ENCODE measurements at regions not wholly inside any gene's neighbourhood (a gene's known extent, or its start where the extent isn't known, plus 50 kb on each side); places are given as distances from the start of the nearest gene placed in this dataset.

DNA sequence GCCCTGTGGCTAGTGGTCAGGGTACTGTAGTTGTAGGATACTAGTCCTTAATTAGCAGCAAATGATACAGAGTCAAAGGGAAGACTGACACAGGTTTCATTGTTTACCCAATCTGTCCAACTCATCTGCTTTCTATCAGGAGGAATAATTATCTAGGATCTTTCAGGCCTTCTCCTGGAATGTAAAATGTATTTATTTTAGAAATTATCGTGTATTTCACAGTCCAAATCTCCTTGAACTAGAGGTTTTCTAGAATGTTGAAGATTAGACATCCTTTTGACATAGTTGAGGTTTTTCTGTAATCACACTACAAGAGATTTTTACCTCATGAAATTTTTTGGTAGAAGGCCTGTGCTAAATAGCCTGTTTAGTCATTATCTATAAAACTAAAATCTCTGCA is 1694.8 kb upstream of the PCDH20 start:
- DNase-seq (ENCODE audit: low read depth in 3 of 3) = no peak

DNA sequence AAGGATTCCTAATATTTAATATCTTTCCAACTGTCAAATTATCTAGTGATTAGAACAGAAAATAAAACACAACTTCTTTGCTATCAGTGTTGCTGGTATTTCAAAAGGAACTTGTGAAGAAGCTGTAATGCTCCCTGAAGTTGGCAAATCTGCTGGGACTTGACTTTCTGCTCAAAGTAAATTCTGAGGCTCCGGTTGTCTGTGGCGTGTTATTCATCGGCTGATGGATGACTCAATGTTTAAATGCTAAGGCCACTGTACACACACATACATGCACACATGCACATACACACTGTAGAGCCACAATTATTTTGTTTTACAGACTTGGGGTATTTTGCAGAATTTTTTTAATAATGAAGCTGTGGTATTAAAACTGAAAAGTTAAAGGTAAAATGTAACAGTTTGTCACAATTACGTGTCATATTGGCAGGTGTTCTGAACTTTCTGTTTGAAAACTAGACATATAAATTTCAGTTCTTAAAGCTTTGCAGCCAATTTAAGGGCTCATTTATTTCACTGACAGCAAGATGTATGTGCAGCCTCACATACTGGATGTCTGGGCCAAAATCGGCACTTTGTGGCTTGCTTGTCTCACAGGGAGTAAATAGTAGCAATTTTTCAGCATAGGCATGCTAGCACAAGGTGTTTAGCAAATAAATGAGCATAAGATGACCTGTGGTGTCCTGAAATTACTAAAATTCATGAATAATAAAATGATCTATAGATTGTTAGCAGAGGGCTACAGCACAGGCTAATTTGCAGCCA is 1691.7 kb upstream of the PCDH20 start:
- no peak for DNase-seq (ENCODE audit: low read depth in 3 of 3)

DNA sequence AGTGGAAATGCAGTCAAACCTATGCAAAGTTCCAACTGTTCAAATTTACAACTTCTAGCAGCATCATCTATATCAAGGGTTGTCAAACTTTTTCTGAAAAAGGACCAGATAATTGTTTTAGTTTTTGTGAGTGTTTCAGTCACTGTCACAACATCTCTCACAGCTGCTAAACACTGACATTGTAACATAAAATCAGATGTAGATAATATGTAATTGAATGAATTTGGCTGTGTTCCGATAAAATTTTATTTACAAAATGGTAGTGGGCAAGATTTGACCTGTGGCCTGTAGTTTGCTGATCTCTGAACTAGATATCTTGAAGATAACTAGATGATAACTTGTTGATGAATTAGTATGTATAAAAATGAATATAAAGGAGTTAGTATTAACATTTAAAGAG is 1679.1 kb upstream of the PCDH20 start:
- DNase-seq (ENCODE audit: low read depth in 3 of 3) = no peak

DNA sequence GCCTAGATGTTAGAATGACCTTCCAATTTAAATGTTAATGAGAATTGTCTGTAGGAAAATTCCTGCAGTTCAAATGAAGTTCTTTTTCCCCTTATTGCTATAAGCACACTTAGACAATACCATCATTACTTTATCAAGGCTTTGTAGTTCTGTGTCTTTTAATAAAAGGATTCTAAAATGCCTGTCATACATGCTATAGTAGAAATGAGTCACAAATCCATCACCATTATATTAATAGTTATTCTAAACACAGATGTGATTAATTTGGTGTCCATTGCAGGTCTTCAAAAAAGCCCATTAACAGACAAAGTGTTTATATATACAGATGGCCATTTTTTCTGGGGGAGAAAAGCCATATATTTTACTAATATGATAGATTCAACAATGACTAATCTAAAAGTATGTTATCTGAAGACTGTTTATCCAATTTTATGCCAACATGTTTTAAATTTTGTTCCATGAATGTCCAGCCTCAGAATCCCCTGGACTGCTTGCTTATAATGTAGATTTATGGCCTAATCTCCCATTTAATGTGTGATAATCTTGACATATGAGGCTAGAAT is 1678.3 kb upstream of the PCDH20 start:
- no peak for DNase-seq (ENCODE audit: low read depth in 3 of 3)

DNA sequence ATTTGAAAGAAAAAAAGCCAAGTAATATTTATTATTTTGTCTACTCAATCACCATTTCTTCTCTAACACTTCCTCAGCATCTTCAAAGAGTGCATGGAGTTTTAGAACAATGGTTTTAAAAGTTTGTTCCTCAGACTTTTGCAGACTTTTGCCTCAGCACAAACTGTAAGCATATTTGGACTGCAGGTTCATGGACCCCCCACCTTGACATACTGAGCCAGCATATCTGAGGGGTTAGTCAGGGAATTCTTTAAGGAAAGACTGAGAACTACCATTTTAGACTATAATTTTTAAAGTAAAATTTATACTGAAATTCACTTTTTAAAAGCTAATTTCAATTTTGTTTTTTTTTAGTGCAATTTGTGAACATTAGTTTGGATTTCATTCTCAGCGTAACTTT is 1676.8 kb upstream of the PCDH20 start:
- DNase-seq (ENCODE audit: low read depth in 3 of 3) = no peak

DNA sequence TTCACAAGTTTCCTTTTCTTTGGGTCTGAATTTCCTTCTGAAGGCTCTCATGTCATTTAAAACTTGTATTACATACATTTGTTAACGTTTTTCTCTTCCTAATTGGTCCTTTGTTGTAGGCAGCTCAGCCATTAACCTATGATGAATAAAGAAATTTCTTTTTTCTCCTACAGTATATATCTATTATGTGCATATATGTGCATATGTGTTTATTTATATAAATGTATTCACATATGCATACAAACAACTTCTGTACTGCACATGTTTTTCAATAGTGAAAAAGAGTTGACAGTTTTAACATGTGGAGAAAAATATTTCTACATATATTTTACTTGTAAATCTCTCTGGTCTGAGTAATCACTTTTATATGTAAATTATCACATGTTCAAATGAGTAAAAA is 1674.9 kb upstream of the PCDH20 start:
- no peak for DNase-seq (ENCODE audit: low read depth in 3 of 3)

- no peak for DNase-seq (ENCODE audit: low read depth in 3 of 3)
Measured at GRCh38 chr13:63088226-63088625, 1672.6 kb upstream of the PCDH20 start.

DNA sequence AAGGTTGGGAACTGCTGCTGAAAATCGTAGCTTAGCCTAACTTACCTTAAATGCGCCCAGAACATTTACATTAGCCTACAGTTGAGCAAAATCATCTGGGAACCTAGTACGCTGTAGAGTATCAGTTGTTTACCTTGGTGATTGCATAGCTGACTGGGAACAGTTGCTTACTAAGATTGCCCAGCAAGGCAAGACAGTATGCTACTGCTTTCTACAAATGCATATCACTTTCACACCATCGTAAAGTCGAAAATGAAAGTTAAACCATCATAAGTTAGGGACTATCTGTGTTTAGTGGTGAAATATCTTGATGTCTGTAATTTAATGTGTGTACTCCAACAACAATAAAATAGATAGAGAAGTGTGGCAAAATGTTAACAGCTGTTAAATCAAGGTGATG is 1670.6 kb upstream of the PCDH20 start:
- DNase-seq (ENCODE audit: low read depth in 3 of 3) = no peak

- DNase-seq (ENCODE audit: low read depth in 3 of 3) = no peak
Measured at GRCh38 chr13:63085851-63086250, 1670.2 kb upstream of the PCDH20 start.

- DNase-seq (ENCODE audit: low read depth in 3 of 3) = no peak
Measured at GRCh38 chr13:63081400-63082014, 1665.9 kb upstream of the PCDH20 start.

DNA sequence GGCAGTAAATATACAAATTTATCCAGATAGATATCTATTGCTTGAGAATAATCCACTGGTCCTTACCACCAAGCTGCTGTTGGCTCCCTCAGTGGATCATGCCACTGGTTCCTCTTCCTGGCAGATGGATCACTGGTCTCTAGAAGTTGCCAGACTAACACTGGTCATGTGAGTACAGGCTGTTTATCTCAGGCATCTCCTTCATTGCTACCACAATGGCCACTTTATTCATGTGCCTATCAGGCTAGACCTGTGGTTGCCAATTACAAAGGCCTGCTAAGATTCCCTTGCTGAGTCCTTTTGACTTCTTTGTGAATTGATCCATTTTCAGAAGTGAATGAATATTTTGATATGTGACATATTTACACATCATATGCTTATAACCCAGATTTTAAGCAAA is 1659.5 kb upstream of the PCDH20 start:
- no peak for DNase-seq (ENCODE audit: low read depth in 3 of 3)

DNA sequence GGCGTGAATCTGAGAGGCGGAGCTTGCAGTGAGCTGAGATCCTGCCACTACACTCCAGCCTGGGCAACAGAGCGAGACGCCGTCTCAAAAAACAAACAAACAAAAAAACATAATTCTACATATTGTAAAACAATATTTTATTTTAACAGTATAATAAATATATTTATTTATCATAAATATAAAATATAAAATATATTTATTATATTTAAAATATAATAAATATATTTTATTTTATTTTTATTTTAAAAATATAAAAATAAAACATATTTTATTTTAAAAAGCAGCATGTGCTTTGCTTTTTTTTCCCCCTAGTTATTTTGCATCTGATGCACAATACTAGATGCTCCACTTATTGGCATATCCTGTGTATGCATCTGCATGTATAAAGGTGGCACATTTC is 1634.6 kb upstream of the PCDH20 start:
- DNase-seq (ENCODE audit: low read depth in 3 of 3) = no peak

GRCh38 chr13:63048653-63049052 is 1633.0 kb upstream of the PCDH20 start:
- DNase-seq (ENCODE audit: low read depth in 3 of 3) = no peak

GRCh38 chr13:63044589-63045313 is 1629.1 kb upstream of the PCDH20 start:
- DNase-seq (ENCODE audit: low read depth in 3 of 3) = no peak

GRCh38 chr13:63042686-63043085 is 1627.0 kb upstream of the PCDH20 start:
- DNase-seq (ENCODE audit: low read depth in 3 of 3) = no peak

GRCh38 chr13:63041640-63042414 is 1626.2 kb upstream of the PCDH20 start:
- no peak for DNase-seq (ENCODE audit: low read depth in 3 of 3)

- no peak for DNase-seq (ENCODE audit: low read depth in 3 of 3)
Measured at GRCh38 chr13:63026285-63026797, 1610.7 kb upstream of the PCDH20 start.

DNA sequence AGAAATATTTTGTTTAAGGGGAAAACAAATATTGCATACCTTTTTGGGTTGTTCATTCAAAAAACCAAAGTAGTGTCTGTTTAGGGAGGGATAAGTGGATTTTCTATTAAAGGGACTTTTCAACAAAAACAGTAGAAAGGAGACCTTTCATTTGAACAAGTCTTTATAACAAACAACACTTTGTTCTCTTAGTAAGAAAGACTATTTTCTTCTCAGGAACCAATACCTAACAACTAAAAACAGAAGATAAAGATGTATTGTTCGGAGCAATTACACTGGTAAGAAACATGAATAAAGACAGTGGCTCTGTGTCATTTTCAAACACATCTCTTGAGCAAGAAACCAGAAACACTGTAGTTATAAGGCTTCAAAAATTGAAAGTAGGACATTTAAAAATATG is 1610.1 kb upstream of the PCDH20 start:
- DNase-seq (ENCODE audit: low read depth in 3 of 3) = no peak

DNA sequence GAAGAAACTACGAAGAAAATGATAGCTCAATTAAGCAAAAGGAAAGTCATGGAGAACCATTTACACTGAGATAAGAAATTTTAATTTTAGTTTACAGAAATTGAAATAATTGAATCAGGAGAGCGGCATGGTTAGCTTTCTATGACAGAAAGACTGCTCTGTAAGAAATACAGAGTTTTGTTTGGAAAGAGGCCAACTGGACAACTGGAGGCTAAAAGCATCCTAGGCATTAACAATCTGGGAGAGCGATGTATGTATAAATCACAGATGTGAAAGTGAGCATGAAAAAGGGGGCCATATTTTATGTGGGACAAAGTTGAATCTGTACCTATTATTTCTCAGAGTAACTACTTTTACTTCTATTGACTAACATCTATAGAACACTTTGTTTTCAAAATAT is 1608.8 kb upstream of the PCDH20 start:
- DNase-seq (ENCODE audit: low read depth in 3 of 3) = no peak

DNA sequence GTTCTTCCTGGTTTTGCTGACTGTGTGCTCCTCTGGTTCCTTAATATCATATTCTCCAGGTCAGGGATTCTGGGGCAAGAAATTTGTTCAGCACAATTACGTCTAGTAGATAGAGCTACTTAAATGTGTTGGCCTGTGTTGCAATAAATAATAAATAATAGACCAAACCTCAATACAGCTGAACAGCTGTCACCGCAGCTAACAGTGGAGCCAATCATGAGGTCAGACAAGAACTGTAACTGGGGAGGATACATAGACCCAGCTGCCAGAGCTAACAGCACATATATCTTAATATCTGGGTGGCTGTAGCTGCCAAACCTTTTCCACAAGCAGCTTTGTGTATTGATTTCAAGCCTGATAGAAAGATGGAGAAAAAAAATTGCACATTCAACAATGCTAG is 1596.3 kb upstream of the PCDH20 start:
- no peak for DNase-seq (ENCODE audit: low read depth in 3 of 3)

GRCh38 chr13:63010072-63010658 is 1594.5 kb upstream of the PCDH20 start:
- DNase-seq (ENCODE audit: low read depth in 3 of 3) = no peak
